Activated T-helper 9 cell treated with anti-CD3 and anti-CD28 coated beads, Interleukin-2, amount 50 U/mL, for 16 hours (primary cell): ENCODE measurements at regions not wholly inside any gene's neighbourhood (a gene's known extent, or its start where the extent isn't known, plus 50 kb on each side); places are given as distances from the start of the nearest gene placed in this dataset.
"Not testable (repeated sequence)": the region's sequence is repeated elsewhere in the genome, so short reads cannot be mapped to it uniquely, and the experiment has no call there.

Experiments
- DNase-seq: peaks from one replicate; pipeline ENCODE4 v3.0.0-alpha.2; 2020; ENCODE audit warnings: low read depth

DNA sequence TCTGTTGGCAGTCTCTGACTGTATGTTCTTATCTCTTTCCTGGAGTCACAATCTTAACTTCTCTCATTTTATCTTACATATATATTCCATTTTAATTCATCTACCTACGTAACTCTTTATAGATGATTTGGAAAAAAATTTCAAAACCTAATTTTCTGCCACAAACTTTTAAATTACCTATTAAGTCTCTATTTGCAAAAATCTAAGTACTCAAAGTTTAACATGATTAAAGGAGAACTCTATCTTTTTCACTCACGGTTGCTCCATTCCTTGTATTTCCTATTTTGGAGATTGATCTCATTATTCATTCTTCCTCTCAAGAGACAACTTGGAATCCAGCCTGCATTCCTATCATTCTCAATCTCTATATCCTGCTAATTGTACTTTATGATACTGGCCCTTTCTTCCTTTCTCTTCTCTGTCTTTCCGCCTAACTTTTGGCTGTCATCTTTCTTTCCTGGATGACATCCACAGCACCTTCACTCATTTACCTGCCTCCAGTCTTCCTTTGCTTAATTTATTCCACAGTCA, 1071.1 kb upstream of the CITED2 start:
- DNase-seq: no peak

- not testable (repeated sequence) for DNase-seq
Measured at GRCh38 chr6:140443112-140443511, 1068.7 kb upstream of the CITED2 start.

DNA sequence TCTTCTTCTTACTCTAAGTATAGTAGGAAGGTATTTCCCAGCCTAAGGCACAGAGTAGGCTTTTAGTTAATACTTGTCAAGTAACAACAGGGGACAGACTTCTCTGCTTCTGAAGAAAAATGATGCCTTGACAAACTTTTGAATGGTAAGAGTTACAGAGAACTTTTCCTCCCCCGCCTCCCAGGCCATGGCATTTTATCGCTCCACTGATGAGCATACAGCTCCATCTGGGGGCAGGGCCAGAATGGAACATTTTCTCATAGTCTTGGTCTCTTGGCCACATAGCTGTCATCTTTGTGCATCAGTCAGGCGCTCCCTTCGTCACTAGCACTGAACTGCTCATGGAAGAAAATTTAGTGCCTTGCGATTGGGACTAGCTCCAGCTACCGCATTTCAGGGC, 1066.8 kb upstream of the CITED2 start:
- DNase-seq: no peak

- no peak for DNase-seq
Measured at GRCh38 chr6:140440223-140440835, 1065.9 kb upstream of the CITED2 start.

DNA sequence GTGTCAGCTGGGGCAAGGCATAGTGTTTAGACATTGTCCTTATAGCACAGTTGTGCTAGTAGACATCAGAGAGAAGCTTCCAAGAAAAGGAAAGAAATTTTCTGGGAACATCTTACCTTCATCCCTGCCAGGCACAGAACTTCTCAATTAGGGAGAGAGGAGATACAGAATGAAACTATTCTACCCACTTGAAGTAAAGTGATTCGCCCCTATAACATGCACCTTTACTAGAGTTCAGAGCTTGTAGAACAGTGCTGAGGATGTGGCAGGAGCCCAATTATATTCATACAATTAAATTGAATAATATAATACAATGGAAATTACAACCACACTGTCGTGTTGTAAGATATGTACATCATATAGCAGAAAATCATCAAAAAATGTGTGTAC, 1063.9 kb upstream of the CITED2 start:
- DNase-seq: no peak

GRCh38 chr6:140437619-140438345, 1063.3 kb upstream of the CITED2 start:
- no peak for DNase-seq

DNA sequence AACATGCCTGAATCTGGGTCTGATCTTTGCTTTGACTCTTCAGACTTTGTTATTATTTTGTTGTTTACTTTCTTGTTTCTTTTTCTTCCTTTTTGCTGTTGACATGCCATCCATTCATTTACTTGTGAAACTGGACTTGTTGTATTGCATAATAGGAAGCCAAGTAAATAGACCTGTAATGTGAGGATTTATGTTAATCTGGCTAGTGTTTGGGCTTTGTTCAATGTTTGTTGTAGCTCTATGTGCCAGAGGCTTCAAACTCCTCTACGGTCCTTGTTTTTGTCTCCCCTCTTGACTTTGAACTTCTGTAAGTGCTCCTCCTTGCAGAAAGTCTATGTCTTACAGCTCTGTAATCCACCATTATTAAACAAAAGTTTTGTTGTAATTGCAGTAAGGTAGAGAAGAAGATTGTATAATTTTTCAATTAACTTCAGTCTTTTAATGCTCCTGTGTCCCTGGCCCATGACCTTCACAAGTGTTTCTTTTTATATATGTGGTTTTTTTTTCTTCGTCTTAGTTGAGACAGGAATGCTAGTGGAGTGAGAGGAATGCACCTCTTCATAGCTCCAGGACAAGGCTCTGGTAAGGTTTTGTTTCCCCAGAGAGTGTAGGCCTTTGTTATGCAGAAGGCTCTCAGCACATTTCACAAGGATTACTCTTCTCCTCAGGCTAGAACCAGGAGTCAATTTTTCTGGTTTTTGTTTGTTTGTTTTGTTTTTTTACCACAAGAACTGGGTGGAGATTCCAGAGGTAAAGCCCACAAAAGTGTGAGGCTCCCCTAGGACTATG, 1061.8 kb upstream of the CITED2 start:
- no peak for DNase-seq

DNA sequence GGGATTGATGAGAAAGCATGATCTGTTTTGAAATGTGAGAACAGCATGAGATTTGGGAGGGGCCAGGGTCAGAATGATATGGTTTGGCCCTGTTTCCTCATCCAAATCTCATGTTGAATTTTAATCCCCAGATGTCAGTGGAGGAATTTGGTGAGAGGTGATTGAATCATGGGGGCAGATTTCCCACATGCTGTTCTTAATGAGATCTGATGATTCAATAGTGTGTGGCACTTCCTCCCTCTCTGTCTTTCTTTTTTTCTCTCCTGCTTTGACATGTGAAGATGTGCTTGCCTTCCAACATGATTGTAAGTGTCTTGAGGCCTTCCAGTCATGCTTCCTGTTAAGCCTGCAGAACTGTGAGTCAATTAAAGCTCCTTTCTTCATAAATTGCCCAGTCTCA, 1060.3 kb upstream of the CITED2 start:
- no peak for DNase-seq

- no peak for DNase-seq
Measured at GRCh38 chr6:140433072-140433471, 1058.6 kb upstream of the CITED2 start.

- DNase-seq: no peak
Measured at GRCh38 chr6:140427842-140428241, 1053.4 kb upstream of the CITED2 start.

GRCh38 chr6:140414966-140415620, 1040.6 kb upstream of the CITED2 start:
- DNase-seq: no peak

- DNase-seq: no peak
Measured at GRCh38 chr6:140403020-140403419, 1028.6 kb upstream of the CITED2 start.

- no peak for DNase-seq
Measured at GRCh38 chr6:140401761-140402160, 1027.3 kb upstream of the CITED2 start.

DNA sequence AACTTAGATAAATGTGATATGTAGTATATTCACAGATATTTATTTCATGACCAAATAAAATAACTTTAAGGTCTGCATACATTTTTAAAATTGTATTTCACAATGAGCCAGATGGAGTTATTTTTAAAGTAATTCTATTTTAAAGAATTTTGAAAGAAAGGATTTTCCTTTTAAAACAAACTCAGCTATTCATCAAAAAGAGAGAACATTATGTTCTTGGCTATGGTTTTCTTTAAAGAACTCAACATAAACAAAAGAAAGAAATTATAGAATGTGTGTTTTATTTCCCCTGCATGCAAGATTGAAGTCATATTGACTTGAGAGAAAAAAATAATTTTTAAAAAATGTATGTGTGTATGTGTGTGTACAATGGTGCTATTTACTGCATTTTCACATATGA, 1023.6 kb upstream of the CITED2 start:
- DNase-seq: no peak

DNA sequence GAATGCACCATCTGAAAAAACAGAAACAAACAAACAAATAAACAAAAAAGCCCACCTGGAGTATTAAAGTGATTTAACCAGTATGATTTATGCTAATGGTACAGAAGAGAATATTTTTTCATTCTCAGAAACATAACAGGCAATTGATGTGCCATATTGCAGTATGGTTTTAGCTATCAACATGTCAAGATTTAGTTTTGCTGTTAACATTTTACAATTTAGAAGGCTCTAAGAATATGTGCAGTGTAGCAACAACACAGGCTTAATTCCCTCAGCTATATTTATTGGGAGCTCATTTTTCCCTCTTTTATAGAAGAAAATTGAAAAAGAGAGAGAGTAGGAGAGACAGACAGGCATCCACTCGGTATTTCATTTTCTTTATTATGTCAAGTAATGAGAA, 1022.7 kb upstream of the CITED2 start:
- no peak for DNase-seq

- no peak for DNase-seq
Measured at GRCh38 chr6:140393665-140394540, 1019.5 kb upstream of the CITED2 start.

DNA sequence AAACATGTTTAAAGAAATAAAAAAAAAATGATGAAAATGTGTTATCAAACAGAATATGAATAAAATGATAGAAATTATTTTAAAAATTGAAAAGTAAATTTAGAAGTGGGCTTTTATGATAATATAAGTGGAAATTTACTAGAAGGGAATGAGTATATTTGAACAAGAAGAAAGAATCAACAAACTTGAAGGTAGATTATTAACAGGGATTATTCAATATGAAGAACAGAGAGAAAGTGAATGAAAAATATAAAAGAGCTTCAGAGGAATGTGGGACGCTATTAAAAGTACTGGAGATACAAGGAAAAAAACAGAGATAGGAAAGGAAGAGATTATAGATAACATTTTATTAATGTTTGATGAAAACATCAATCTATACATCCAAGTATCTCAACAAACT, 1014.4 kb upstream of the CITED2 start:
- DNase-seq: no peak

GRCh38 chr6:140388192-140388802, 1013.8 kb upstream of the CITED2 start:
- no peak for DNase-seq

DNA sequence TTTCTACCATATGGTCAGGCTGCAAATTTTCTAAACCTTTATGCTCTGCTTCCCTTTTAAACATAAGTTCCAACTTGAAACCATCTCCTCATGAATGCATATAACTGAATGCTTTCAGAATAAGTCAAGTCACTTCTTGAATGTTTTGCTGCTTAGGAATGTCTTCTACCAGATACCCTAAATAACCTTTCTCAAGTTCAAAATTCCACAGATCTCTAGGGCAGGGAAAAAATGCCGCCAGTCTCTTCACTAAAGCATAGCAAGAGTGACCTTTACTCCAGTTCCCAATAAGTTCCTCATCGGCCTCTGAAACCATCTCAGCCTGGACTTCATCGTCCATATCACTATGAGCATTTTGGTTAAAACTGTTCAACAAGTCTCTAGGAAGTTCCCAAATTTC, 1011.2 kb upstream of the CITED2 start:
- DNase-seq: no peak

GRCh38 chr6:140382355-140382754, 1007.9 kb upstream of the CITED2 start:
- DNase-seq: no peak
